Osteoblast (primary cell): ENCODE measurements at regions not wholly inside any gene's neighbourhood (a gene's known extent, or its start where the extent isn't known, plus 50 kb on each side); places are given as distances from the start of the nearest gene placed in this dataset.

Source experiments
- DNase-seq: peaks from one replicate; pipeline ENCODE4 v3.0.0; 2011; ENCODE audit warnings: low spot score, mixed read lengths; ENCODE audit not compliant: insufficient read length; ENCODE audit errors: missing footprints
- H2AFZ ChIP-seq: 2 replicates; pipeline ENCODE4 v1.6.0; 2011; ENCODE audit warnings: mild to moderate bottlenecking, low read length
- H3K27ac ChIP-seq: 2 replicates; pipeline ENCODE4 v1.5.1; 2011; ENCODE audit warnings: mild to moderate bottlenecking, low read depth, low read length, moderate library complexity
- H3K27me3 ChIP-seq: 2 replicates; pipeline ENCODE4 v1.6.0; 2012; ENCODE audit warnings: mild to moderate bottlenecking, control low read depth, inconsistent platforms, low read length, moderate library complexity; ENCODE audit not compliant: insufficient read depth
- H3K36me3 ChIP-seq: 2 replicates; pipeline ENCODE4 v1.5.1; 2011; ENCODE audit warnings: mild to moderate bottlenecking, low read length, control low read depth, moderate library complexity; ENCODE audit not compliant: insufficient read depth
- H3K4me1 ChIP-seq: 2 replicates; pipeline ENCODE4 v1.5.1; 2011; ENCODE audit warnings: mild to moderate bottlenecking, low read length, control low read depth, moderate library complexity; ENCODE audit not compliant: insufficient read depth
- H3K4me2 ChIP-seq: 2 replicates; pipeline ENCODE4 v1.6.0; 2011; ENCODE audit warnings: mild to moderate bottlenecking, low read length; ENCODE audit not compliant: insufficient read depth
- H3K4me3 ChIP-seq: fragments of 200-600 bp; sonication (generic); 3 replicates; pipeline ENCODE4 v1.5.1; 2012; ENCODE audit warnings: mild to moderate bottlenecking, low read length, inconsistent platforms; ENCODE audit not compliant: insufficient read depth
- H3K79me2 ChIP-seq: 2 replicates; pipeline ENCODE4 v1.6.0; 2012; ENCODE audit warnings: mild to moderate bottlenecking, low read length, control low read depth, inconsistent platforms; ENCODE audit not compliant: insufficient read depth
- H3K9me3 ChIP-seq: 2 replicates; pipeline ENCODE4 v1.5.1; 2011; ENCODE audit warnings: low read depth, low read length, control low read depth
- H4K20me1 ChIP-seq: 2 replicates; pipeline ENCODE4 v1.6.0; 2012; ENCODE audit warnings: mild to moderate bottlenecking, low read length, control low read depth; ENCODE audit not compliant: insufficient read depth
- TF ChIP-seq, protein P1 (sequence below): IDR thresholded peaks from 2 replicates; pipeline ENCODE4 v1.5.1; 2011; ENCODE audit warnings: mild to moderate bottlenecking, low read depth, low read length, moderate library complexity; ENCODE audit errors: extremely low read depth

DNA sequence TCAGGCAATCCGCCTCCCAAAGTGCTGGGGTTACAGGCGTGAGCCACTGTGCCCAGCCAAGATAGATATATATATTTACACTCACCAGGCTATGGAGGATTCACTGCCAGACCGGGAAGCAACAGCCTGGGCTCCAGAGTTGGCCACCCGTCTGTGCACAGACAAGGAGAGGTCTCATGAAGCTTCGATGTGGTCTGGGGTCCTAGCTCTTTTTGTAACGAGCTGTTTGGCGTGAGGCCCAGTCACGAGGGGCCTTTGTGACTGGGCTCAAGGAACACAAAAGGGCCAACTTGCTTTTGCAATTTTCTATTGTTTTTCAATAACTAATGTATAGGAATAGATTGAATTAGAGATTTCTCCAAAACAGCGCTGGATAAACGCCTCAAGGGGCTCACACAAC is 77.6 kb upstream of the EIF5 start:
- no peaks in the 10 kb centered on the region for H4K20me1 ChIP-seq
- H3K79me2 ChIP-seq, result no peaks in the 10 kb centered on the region
- peaks cover 6% of the 10 kb centered on the region for H3K4me1 ChIP-seq
- H3K4me2 ChIP-seq, result no peak overlapping the region
- no peak overlapping the region for H3K27ac ChIP-seq
- H3K27me3 ChIP-seq, result no peaks in the 10 kb centered on the region
- H3K4me3 ChIP-seq, result no peak overlapping the region
- TF ChIP-seq, protein P1, sequence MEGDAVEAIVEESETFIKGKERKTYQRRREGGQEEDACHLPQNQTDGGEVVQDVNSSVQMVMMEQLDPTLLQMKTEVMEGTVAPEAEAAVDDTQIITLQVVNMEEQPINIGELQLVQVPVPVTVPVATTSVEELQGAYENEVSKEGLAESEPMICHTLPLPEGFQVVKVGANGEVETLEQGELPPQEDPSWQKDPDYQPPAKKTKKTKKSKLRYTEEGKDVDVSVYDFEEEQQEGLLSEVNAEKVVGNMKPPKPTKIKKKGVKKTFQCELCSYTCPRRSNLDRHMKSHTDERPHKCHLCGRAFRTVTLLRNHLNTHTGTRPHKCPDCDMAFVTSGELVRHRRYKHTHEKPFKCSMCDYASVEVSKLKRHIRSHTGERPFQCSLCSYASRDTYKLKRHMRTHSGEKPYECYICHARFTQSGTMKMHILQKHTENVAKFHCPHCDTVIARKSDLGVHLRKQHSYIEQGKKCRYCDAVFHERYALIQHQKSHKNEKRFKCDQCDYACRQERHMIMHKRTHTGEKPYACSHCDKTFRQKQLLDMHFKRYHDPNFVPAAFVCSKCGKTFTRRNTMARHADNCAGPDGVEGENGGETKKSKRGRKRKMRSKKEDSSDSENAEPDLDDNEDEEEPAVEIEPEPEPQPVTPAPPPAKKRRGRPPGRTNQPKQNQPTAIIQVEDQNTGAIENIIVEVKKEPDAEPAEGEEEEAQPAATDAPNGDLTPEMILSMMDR, result no peak
- H3K9me3 ChIP-seq, result no peaks in the 10 kb centered on the region
- no peak overlapping the region for H2AFZ ChIP-seq
- no peak for DNase-seq
- no peaks in the 10 kb centered on the region for H3K36me3 ChIP-seq

- DNase-seq, result no peak
- Histone ChIP-seq H4K20me1 (no peaks in the 10 kb centered on the region), H3K4me1 (peaks cover 6% of the 10 kb centered on the region), H3K36me3 (no peaks in the 10 kb centered on the region), H3K27ac (no peak overlapping the region), H3K79me2 (no peaks in the 10 kb centered on the region), H3K4me3 (no peak overlapping the region), H2AFZ (no peak overlapping the region), H3K9me3 (no peaks in the 10 kb centered on the region), H3K27me3 (peaks cover 3% of the 10 kb centered on the region), H3K4me2 (no peak overlapping the region)
- TF ChIP-seq, protein P1, result no peak
These were observed 76.7 kb upstream of the EIF5 start for GRCh38 chr14:103257211-103257962.

GRCh38 chr14:103258211-103258610 is 75.8 kb upstream of the EIF5 start:
- Histone ChIP-seq H3K9me3 (no peaks in the 10 kb centered on the region), H3K4me2 (no peak overlapping the region), H3K4me1 (peaks cover 6% of the 10 kb centered on the region), H3K27me3 (peaks cover 3% of the 10 kb centered on the region), H3K27ac (no peak overlapping the region), H3K36me3 (no peaks in the 10 kb centered on the region), H3K79me2 (no peaks in the 10 kb centered on the region), H3K4me3 (no peak overlapping the region), H2AFZ (no peak overlapping the region), H4K20me1 (no peaks in the 10 kb centered on the region)
- TF ChIP-seq, protein P1, result no peak
- no peak for DNase-seq

DNA sequence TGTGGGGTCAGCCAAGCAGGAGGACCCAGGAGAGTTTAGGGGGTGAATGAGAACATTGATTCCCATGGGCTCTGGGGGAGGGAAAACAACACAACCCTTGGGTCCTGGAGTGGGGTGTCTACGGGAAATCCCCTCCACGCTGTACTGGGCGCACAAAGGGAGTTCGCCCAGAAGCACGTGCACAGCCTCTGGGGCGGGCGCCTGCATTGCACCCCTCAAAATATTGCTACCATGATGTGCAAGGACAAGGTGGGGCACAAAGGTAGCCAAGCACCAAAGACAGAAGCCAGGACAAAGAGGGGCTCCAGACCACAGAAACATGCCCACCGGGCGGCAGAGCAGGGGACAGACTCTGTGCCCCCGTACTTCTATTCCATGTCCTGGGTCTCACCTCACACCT is 74.9 kb upstream of the EIF5 start:
- Histone ChIP-seq H3K4me3 (no peak overlapping the region), H2AFZ (no peak overlapping the region), H3K4me1 (peaks cover 6% of the 10 kb centered on the region), H3K79me2 (no peaks in the 10 kb centered on the region), H3K27me3 (peaks cover 7% of the 10 kb centered on the region), H3K36me3 (no peaks in the 10 kb centered on the region), H3K4me2 (no peak overlapping the region), H3K27ac (no peak overlapping the region), H4K20me1 (no peaks in the 10 kb centered on the region), H3K9me3 (no peaks in the 10 kb centered on the region)
- TF ChIP-seq, protein P1, result no peak
- DNase-seq, result peak; percentile 17
